ENCODE measurements at regions not wholly inside any gene's neighbourhood (a gene's known extent, or its start where the extent isn't known, plus 50 kb on each side); places are given as distances from the start of the nearest gene placed in this dataset.

DNA sequence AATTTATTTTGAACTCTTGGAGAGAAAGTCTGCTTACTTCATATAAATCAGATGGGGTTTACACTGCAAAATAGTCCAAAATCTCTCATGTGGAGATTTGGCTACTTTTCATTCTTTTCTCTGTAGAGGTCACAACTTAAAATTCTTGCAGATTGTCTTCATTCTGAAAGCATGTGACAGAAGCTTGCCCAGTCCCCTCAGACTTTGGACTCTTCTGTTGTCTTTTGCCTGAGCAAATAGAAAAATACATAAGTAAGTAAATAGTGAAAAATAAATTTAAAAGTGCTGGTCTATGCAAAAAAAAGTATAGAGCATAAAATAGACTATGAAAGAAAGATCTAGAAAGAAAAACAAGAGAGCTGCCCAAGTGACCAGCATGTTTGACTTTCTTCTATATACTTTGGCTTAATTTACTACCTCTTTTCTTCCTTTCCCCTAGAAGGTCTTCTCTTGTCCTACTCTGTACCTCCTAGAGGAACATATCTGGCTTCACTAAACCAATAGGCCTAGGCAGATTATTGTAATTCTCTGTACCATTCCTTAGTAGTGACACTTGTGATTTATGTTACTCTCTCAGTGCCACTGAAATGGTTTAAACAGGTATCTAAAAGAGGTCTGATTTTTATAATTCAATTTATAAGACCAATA is 260.9 kb downstream of the TENT5A start:
- TF ChIP-seq, protein P1, sequence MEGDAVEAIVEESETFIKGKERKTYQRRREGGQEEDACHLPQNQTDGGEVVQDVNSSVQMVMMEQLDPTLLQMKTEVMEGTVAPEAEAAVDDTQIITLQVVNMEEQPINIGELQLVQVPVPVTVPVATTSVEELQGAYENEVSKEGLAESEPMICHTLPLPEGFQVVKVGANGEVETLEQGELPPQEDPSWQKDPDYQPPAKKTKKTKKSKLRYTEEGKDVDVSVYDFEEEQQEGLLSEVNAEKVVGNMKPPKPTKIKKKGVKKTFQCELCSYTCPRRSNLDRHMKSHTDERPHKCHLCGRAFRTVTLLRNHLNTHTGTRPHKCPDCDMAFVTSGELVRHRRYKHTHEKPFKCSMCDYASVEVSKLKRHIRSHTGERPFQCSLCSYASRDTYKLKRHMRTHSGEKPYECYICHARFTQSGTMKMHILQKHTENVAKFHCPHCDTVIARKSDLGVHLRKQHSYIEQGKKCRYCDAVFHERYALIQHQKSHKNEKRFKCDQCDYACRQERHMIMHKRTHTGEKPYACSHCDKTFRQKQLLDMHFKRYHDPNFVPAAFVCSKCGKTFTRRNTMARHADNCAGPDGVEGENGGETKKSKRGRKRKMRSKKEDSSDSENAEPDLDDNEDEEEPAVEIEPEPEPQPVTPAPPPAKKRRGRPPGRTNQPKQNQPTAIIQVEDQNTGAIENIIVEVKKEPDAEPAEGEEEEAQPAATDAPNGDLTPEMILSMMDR (IDR thresholded peaks at IDR 0.05; ENCODE audit: unreplicated experiment), result no peak
- CTCF ChIA-PET, result interaction anchor here (0.6 kb wide), 1 partner anchor 340 kb away, joined by 4 read pairs; no protein-coding TSS in a partner anchor
- BruUV-seq (replicated peaks), result no TSS peak
- H3K27ac Mint-ChIP-seq (ENCODE audit: unreplicated experiment), result no peak overlapping the region
- no peaks in the 10 kb centered on the region for H3K9me3 Mint-ChIP-seq (ENCODE audit: low read depth, unreplicated experiment)
- no peak overlapping the region for H3K4me3 Mint-ChIP-seq (ENCODE audit: low read depth, unreplicated experiment)
- no peak for DNase-seq
- H3K27me3 Mint-ChIP-seq (ENCODE audit: unreplicated experiment), result no peaks in the 10 kb centered on the region
- H3K36me3 Mint-ChIP-seq (ENCODE audit: insufficient read depth, unreplicated experiment), result no peaks in the 10 kb centered on the region
- intact Hi-C loops (cut with micrococcal nuclease; ENCODE audit: unreplicated experiment), result no loop called here
- H3K4me1 Mint-ChIP-seq (ENCODE audit: low read depth, unreplicated experiment), result no peaks in the 10 kb centered on the region

DNA sequence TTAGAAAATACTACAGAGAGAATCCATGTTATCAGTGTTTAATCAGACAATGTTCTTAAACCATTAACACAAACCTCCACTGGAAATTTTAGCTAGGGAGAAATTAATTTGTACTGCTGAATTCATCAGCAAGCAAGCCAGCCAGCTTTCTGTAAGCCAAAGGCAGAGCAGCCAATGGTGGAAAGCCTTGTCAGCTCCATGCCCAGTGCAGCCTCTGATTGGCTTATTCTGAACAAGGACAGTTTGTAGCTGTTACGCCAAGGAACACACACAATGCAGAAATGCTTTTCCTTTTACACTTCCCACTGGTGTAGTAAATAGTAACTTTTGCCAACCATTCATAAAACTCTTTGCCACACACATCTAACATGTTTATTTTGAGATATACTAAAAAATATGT is 265.0 kb downstream of the TENT5A start:
- Mint-ChIP-seq H3K4me3 (ENCODE audit: low read depth, unreplicated experiment) (no peak overlapping the region), H3K4me1 (ENCODE audit: low read depth, unreplicated experiment) (no peaks in the 10 kb centered on the region), H3K9me3 (ENCODE audit: low read depth, unreplicated experiment) (no peaks in the 10 kb centered on the region), H3K27me3 (ENCODE audit: unreplicated experiment) (no peaks in the 10 kb centered on the region), H3K27ac (ENCODE audit: unreplicated experiment) (no peak overlapping the region), H3K36me3 (ENCODE audit: insufficient read depth, unreplicated experiment) (no peaks in the 10 kb centered on the region)
- intact Hi-C loops (cut with micrococcal nuclease; ENCODE audit: unreplicated experiment), result no loop called here
- CTCF ChIA-PET, result no interaction called here
- no TSS peak for BruUV-seq (replicated peaks)
- TF ChIP-seq, protein P1 (IDR thresholded peaks at IDR 0.05; ENCODE audit: unreplicated experiment), result no peak
- no peak for DNase-seq

DNA sequence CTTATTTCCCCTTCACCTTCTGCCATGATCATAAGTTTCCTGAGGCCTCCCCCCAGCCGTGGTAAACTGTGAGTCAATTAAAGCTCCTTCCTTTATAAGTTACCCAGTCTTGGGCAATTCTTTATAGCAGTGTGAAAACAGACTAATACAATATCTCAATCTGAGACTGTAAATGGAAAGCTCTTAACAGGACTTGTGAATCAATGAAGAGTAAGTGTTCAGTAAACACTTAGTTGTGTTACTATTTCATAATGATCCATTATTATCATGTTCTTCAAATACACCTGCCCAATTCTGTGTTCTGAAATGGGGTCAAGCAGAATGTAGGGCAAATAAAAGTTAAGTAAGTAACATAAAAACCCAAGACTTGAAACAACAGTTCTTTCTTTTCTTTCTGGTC is 266.2 kb downstream of the TENT5A start:
- intact Hi-C loops (cut with micrococcal nuclease; ENCODE audit: unreplicated experiment), result no loop called here
- H3K4me1 Mint-ChIP-seq (ENCODE audit: low read depth, unreplicated experiment), result no peaks in the 10 kb centered on the region
- BruUV-seq (replicated peaks), result no TSS peak
- no peak overlapping the region for H3K27ac Mint-ChIP-seq (ENCODE audit: unreplicated experiment)
- TF ChIP-seq, protein P1 (IDR thresholded peaks at IDR 0.05; ENCODE audit: unreplicated experiment), result no peak
- H3K4me3 Mint-ChIP-seq (ENCODE audit: low read depth, unreplicated experiment), result no peak overlapping the region
- H3K27me3 Mint-ChIP-seq (ENCODE audit: unreplicated experiment), result no peaks in the 10 kb centered on the region
- no peaks in the 10 kb centered on the region for H3K36me3 Mint-ChIP-seq (ENCODE audit: insufficient read depth, unreplicated experiment)
- CTCF ChIA-PET, result no interaction called here
- no peaks in the 10 kb centered on the region for H3K9me3 Mint-ChIP-seq (ENCODE audit: low read depth, unreplicated experiment)
- DNase-seq, result no peak

DNA sequence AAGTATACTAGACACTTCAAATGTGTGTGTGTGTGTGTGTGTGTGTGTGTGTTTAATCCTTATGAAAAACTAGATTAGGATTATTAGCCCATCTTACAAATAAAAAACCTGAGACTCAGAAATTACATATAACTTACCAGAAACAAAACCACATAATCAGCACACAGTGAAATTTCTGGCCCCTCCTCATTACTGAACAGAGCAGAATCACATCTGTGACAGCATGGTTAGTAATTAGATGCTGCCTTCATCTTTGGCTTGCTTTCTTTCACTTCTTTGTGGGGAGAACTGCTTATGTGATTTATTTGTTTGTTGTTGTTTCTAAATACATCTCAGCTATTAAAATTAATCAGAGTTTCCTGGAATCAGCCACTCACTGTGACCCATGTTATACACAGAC is 267.1 kb downstream of the TENT5A start:
- CTCF ChIA-PET, result no interaction called here
- Mint-ChIP-seq H3K4me1 (ENCODE audit: low read depth, unreplicated experiment) (peaks cover 7% of the 10 kb centered on the region), H3K27me3 (ENCODE audit: unreplicated experiment) (no peaks in the 10 kb centered on the region), H3K9me3 (ENCODE audit: low read depth, unreplicated experiment) (no peaks in the 10 kb centered on the region), H3K27ac (ENCODE audit: unreplicated experiment) (no peak overlapping the region), H3K36me3 (ENCODE audit: insufficient read depth, unreplicated experiment) (no peaks in the 10 kb centered on the region), H3K4me3 (ENCODE audit: low read depth, unreplicated experiment) (no peak overlapping the region)
- TF ChIP-seq, protein P1 (IDR thresholded peaks at IDR 0.05; ENCODE audit: unreplicated experiment), result no peak
- BruUV-seq (replicated peaks), result no TSS peak
- intact Hi-C loops (cut with micrococcal nuclease; ENCODE audit: unreplicated experiment), result no loop called here
- DNase-seq, result no peak

Measured in Calu3 (cell line).